ENCODE measurements at regions not wholly inside any gene's neighbourhood (a gene's known extent, or its start where the extent isn't known, plus 50 kb on each side); places are given as distances from the start of the nearest gene placed in this dataset.

- H3K9me3 Mint-ChIP-seq (ENCODE audit: unreplicated experiment): no peaks in the 10 kb centered on the region
- no peak overlapping the region for H3K27ac Mint-ChIP-seq (ENCODE audit: unreplicated experiment)
- no peak overlapping the region for H3K4me3 Mint-ChIP-seq (ENCODE audit: unreplicated experiment)
- H3K9me3 ChIP-seq (ENCODE audit: insufficient read depth, low read depth, low read length): no peaks in the 10 kb centered on the region
- no peak for TF ChIP-seq EZH2 (IDR thresholded peaks at IDR 0.05; ENCODE audit: insufficient read depth, low read length)
- TF ChIP-seq, protein P1, sequence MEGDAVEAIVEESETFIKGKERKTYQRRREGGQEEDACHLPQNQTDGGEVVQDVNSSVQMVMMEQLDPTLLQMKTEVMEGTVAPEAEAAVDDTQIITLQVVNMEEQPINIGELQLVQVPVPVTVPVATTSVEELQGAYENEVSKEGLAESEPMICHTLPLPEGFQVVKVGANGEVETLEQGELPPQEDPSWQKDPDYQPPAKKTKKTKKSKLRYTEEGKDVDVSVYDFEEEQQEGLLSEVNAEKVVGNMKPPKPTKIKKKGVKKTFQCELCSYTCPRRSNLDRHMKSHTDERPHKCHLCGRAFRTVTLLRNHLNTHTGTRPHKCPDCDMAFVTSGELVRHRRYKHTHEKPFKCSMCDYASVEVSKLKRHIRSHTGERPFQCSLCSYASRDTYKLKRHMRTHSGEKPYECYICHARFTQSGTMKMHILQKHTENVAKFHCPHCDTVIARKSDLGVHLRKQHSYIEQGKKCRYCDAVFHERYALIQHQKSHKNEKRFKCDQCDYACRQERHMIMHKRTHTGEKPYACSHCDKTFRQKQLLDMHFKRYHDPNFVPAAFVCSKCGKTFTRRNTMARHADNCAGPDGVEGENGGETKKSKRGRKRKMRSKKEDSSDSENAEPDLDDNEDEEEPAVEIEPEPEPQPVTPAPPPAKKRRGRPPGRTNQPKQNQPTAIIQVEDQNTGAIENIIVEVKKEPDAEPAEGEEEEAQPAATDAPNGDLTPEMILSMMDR (IDR thresholded peaks at IDR 0.05; ENCODE audit: insufficient read depth, low read depth, low read length): no peak
- H3K27ac ChIP-seq (ENCODE audit: low read depth, low read length): no peak overlapping the region
- H3K27me3 ChIP-seq (ENCODE audit: insufficient read depth, low read length): no peaks in the 10 kb centered on the region
- DNase-seq (ENCODE audit: low read depth) (no peak), FAIRE-seq (no peak)
- no peak overlapping the region for H3K9ac ChIP-seq (ENCODE audit: low read length)
- no peaks in the 10 kb centered on the region for H3K36me3 ChIP-seq (ENCODE audit: insufficient read depth, low read length)
- H2AFZ ChIP-seq (ENCODE audit: low read depth, low read length): no peak overlapping the region
- no peaks in the 10 kb centered on the region for H3K79me2 ChIP-seq (ENCODE audit: insufficient read depth, low read length)
- H3K4me1 ChIP-seq (ENCODE audit: insufficient read depth, low read length): no peaks in the 10 kb centered on the region
- H4K20me1 ChIP-seq (ENCODE audit: insufficient read depth, low read length): no peaks in the 10 kb centered on the region
- H3K4me1 Mint-ChIP-seq (ENCODE audit: low read depth, unreplicated experiment): peaks cover 8% of the 10 kb centered on the region
- H3K4me3 ChIP-seq (ENCODE audit: insufficient read depth, low read depth, low read length): no peak overlapping the region
- no peaks in the 10 kb centered on the region for H3K27me3 Mint-ChIP-seq (ENCODE audit: low read depth, unreplicated experiment)
- no peak overlapping the region for H3K4me2 ChIP-seq (ENCODE audit: low read length)
- no peaks in the 10 kb centered on the region for H3K36me3 Mint-ChIP-seq (ENCODE audit: low read depth, unreplicated experiment)
Observed at GRCh38 chr18:44541781-44542180, 138.9 kb upstream of the SETBP1 start.

DNA sequence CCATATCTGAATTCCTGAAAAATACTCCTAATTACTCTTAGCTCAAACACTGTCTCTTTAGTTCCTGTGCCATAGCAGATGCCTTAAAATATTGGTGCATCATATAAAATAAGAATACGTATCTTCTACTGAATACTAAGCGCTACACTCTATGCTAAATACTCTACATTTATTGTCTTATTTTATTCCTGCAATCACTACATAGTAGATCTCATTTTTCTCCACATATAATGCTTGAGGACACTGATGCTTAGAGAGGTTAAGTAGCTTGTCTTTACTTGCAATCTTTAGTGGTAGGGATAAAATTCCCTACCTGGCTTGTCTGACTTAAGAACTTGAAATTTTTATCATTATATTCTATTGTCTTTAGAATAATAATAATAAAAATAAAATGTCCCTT lies 137.3 kb upstream of the SETBP1 start:
- Mint-ChIP-seq H3K4me1 (ENCODE audit: low read depth, unreplicated experiment) (peaks cover 5% of the 10 kb centered on the region), H3K36me3 (ENCODE audit: low read depth, unreplicated experiment) (no peaks in the 10 kb centered on the region), H3K27me3 (ENCODE audit: low read depth, unreplicated experiment) (no peaks in the 10 kb centered on the region), H3K9me3 (ENCODE audit: unreplicated experiment) (no peaks in the 10 kb centered on the region), H3K4me3 (ENCODE audit: unreplicated experiment) (no peak overlapping the region), H3K27ac (ENCODE audit: unreplicated experiment) (no peak overlapping the region)
- Histone ChIP-seq H3K4me1 (ENCODE audit: insufficient read depth, low read length) (no peaks in the 10 kb centered on the region), H2AFZ (ENCODE audit: low read depth, low read length) (no peak overlapping the region), H3K9ac (ENCODE audit: low read length) (no peak overlapping the region), H3K79me2 (ENCODE audit: insufficient read depth, low read length) (no peaks in the 10 kb centered on the region), H3K36me3 (ENCODE audit: insufficient read depth, low read length) (no peaks in the 10 kb centered on the region), H3K27ac (ENCODE audit: low read depth, low read length) (no peak overlapping the region), H3K27me3 (ENCODE audit: insufficient read depth, low read length) (no peaks in the 10 kb centered on the region), H3K4me3 (ENCODE audit: insufficient read depth, low read depth, low read length) (no peak overlapping the region), H3K4me2 (ENCODE audit: low read length) (no peak overlapping the region), H4K20me1 (ENCODE audit: insufficient read depth, low read length) (no peaks in the 10 kb centered on the region), H3K9me3 (ENCODE audit: insufficient read depth, low read depth, low read length) (no peaks in the 10 kb centered on the region)
- TF ChIP-seq, protein P1 (IDR thresholded peaks at IDR 0.05; ENCODE audit: insufficient read depth, low read depth, low read length): no peak
- TF ChIP-seq EZH2 (IDR thresholded peaks at IDR 0.05; ENCODE audit: insufficient read depth, low read length): no peak
- DNase-seq (ENCODE audit: low read depth): no peak
- no peak for FAIRE-seq

DNA sequence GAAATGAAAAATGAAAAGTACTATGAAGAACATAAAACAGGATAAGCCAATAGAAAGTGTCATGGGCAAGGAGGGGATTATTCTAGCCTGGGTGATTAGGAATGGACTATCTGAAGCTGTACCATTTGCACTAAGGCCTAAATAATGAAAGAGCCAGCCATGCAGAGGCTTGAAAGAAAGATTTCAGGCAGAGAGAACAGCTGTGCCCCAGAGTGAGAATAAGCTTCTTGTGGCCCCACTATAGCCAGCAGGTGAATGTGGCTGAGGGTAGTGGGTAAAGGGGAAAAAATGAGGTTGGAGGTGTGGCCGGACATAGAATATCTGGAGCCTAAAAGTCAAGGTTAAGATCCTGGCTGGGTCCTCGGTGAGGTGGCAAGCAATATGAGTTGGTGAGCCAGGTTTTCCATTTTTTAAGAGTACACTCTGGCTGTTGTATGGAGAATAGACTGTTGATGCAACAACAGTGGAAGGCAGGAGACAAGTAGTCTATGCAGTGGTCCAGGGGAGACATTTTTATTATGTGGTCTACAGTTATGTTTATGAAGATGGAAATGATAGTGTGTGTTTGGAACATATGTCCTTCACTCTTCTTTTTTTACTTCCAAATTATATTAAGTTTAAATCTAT lies 135.2 kb upstream of the SETBP1 start:
- Mint-ChIP-seq H3K4me1 (ENCODE audit: low read depth, unreplicated experiment) (peaks cover 6% of the 10 kb centered on the region), H3K36me3 (ENCODE audit: low read depth, unreplicated experiment) (no peaks in the 10 kb centered on the region), H3K27me3 (ENCODE audit: low read depth, unreplicated experiment) (no peaks in the 10 kb centered on the region), H3K27ac (ENCODE audit: unreplicated experiment) (peak overlapping the region; percentile 11), H3K9me3 (ENCODE audit: unreplicated experiment) (no peaks in the 10 kb centered on the region), H3K4me3 (ENCODE audit: unreplicated experiment) (no peak overlapping the region)
- Histone ChIP-seq H3K4me3 (ENCODE audit: insufficient read depth, low read depth, low read length) (no peak overlapping the region), H4K20me1 (ENCODE audit: insufficient read depth, low read length) (no peaks in the 10 kb centered on the region), H3K9me3 (ENCODE audit: insufficient read depth, low read depth, low read length) (no peaks in the 10 kb centered on the region), H3K79me2 (ENCODE audit: insufficient read depth, low read length) (no peaks in the 10 kb centered on the region), H3K27me3 (ENCODE audit: insufficient read depth, low read length) (no peaks in the 10 kb centered on the region), H3K4me1 (ENCODE audit: insufficient read depth, low read length) (no peaks in the 10 kb centered on the region), H3K4me2 (ENCODE audit: low read length) (no peak overlapping the region), H3K36me3 (ENCODE audit: insufficient read depth, low read length) (no peaks in the 10 kb centered on the region), H2AFZ (ENCODE audit: low read depth, low read length) (no peak overlapping the region), H3K9ac (ENCODE audit: low read length) (no peak overlapping the region), H3K27ac (ENCODE audit: low read depth, low read length) (no peak overlapping the region)
- DNase-seq (ENCODE audit: low read depth): no peak
- no peak for FAIRE-seq
- no peak for TF ChIP-seq EZH2 (IDR thresholded peaks at IDR 0.05; ENCODE audit: insufficient read depth, low read length)
- TF ChIP-seq, protein P1 (IDR thresholded peaks at IDR 0.05; ENCODE audit: insufficient read depth, low read depth, low read length): no peak
